Keratinocyte (primary cell): ENCODE measurements at regions not wholly inside any gene's neighbourhood (a gene's known extent, or its start where the extent isn't known, plus 50 kb on each side); places are given as distances from the start of the nearest gene placed in this dataset.

Source experiments
- EZH2 ChIP-seq: IDR thresholded peaks from one replicate; pipeline ENCODE4 v1.6.1; 2012; ENCODE audit warnings: inconsistent platforms, mild to moderate bottlenecking, low read length, moderate library complexity
- TF ChIP-seq, protein P1 (sequence below), 3 experiments: IDR thresholded peaks in 1 of 3; conservative IDR thresholded peaks in 1 of 3; optimal IDR thresholded peaks in 1 of 3; 2 replicates in 2 of 3; 3 replicates in 1 of 3; pipeline versions ENCODE3 to v1.5.1; 2011; ENCODE audit warnings: low read length in 3 of 3, mild to moderate bottlenecking in 3 of 3, moderate library complexity in 2 of 3, control low read depth in 1 of 3, inconsistent platforms in 1 of 3; ENCODE audit not compliant: insufficient read depth in 2 of 3; ENCODE audit errors: extremely low read depth in 1 of 3

- TF ChIP-seq, protein P1, sequence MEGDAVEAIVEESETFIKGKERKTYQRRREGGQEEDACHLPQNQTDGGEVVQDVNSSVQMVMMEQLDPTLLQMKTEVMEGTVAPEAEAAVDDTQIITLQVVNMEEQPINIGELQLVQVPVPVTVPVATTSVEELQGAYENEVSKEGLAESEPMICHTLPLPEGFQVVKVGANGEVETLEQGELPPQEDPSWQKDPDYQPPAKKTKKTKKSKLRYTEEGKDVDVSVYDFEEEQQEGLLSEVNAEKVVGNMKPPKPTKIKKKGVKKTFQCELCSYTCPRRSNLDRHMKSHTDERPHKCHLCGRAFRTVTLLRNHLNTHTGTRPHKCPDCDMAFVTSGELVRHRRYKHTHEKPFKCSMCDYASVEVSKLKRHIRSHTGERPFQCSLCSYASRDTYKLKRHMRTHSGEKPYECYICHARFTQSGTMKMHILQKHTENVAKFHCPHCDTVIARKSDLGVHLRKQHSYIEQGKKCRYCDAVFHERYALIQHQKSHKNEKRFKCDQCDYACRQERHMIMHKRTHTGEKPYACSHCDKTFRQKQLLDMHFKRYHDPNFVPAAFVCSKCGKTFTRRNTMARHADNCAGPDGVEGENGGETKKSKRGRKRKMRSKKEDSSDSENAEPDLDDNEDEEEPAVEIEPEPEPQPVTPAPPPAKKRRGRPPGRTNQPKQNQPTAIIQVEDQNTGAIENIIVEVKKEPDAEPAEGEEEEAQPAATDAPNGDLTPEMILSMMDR (optimal IDR thresholded peaks at IDR 0.05 in 1 of 3, IDR thresholded peaks at IDR 0.05 in 1 of 3, conservative IDR thresholded peaks at IDR 0.05 in 1 of 3; ENCODE audit: extremely low read depth in 1 of 3, insufficient read depth in 2 of 3, low read length in 3 of 3) = no peak
- no peak for TF ChIP-seq EZH2
Observed at GRCh38 chr5:38753141-38753540, 92.7 kb upstream of the OSMR start.
